ENCODE measurements at regions not wholly inside any gene's neighbourhood (a gene's known extent, or its start where the extent isn't known, plus 50 kb on each side); places are given as distances from the start of the nearest gene placed in this dataset.

- TF ChIP-seq CTCF (IDR thresholded peaks at IDR 0.05) (no peak), POLR2A (IDR thresholded peaks at IDR 0.05) (no peak), POLR2AphosphoS5 (IDR thresholded peaks at IDR 0.05) (no peak)
Observed at GRCh38 chr4:14180166-14180565, 552.6 kb upstream of the BOD1L1 start.
